SH-SY5Y (cell line): ENCODE measurements at regions not wholly inside any gene's neighbourhood (a gene's known extent, or its start where the extent isn't known, plus 50 kb on each side); places are given as distances from the start of the nearest gene placed in this dataset.

Experiments
- GATA2 ChIP-seq: IDR thresholded peaks from 2 replicates; pipeline ENCODE4 v1.6.1; 2011; ENCODE audit warnings: mild to moderate bottlenecking, low read depth, low read length
- GATA3 ChIP-seq: IDR thresholded peaks from 2 replicates; pipeline ENCODE4 v1.6.1; 2011; ENCODE audit warnings: low read depth, mild to moderate bottlenecking, low read length, moderate library complexity

DNA sequence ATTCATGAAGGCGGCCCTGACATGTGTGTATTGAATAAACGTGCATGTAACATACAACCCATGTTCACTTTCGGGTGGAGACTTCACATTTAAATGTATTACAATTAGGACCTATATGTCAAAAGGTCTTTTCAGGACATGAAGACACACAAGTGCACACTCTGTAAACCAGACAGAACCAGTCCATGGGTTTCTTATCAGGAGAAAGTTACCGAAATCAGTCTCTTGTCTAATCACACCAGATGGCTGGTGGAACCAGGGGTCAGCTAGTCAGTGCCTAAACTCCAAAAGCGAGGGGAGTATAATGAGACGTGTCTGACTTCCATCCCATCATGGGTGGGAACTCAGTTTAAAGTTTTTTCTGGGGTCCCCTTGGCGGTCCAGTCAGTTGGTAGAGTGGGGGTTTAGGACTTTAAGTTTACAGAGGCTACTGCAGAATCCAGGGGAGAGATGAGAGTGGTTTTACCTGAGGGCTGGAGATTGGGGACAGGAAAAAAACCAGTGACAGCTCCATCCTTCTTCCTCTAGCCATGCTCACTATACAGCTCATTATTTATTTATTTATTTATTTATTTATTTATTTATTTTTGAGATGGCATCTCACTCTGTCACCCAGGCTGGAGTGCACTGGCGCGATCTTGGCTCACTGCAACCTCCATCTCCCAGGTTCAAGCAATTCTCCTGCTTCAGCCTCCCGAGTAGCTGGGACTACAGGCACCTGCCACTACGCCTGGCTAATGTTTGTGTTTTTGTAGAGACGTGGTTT, 251.3 kb upstream of the LYZL1 start:
- no peak for TF ChIP-seq GATA2
- TF ChIP-seq GATA3: no peak
